ENCODE measurements at regions not wholly inside any gene's neighbourhood (a gene's known extent, or its start where the extent isn't known, plus 50 kb on each side); places are given as distances from the start of the nearest gene placed in this dataset.

DNA sequence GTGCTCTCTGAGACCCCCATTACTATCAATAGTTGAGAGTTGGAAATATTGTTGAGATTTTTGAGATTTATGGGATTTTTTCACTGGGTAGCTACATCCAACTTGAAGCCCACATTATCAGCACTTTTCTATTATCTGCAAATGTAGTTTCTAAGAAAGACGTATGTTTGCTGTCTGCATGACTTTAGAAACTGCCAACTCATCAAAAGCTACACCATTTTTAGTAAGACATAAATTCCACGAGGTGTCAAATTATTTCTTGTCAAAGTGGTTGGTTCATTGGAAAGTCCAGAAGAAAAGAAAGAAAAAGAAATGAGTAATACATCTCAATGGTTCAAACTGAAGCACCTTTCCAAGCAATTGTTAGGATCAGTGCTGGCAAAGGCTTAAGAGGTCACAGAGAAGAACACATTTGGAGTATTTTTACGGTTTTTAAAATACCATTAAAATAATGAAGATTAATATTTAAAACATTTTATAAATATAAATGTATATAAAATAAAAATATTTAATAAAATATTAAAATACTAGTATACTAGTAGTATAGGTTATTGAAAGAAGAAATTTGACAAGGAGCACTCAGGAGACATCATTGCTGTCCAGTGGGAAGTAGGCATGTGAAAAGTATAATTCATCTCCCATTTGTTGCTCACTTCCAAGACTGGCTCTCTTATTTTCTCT, 463.5 kb downstream of the TAFA4 start:
- H3K4me2 ChIP-seq (ENCODE audit: insufficient read depth, low read length): no peak overlapping the region
- TF ChIP-seq POLR2AphosphoS5 (IDR thresholded peaks at IDR 0.05; ENCODE audit: insufficient read depth, low read depth, low read length) (no peak), EZH2 (IDR thresholded peaks at IDR 0.05; ENCODE audit: borderline replicate concordance, low read depth, low read length, severe bottlenecking) (no peak), FOS (IDR thresholded peaks at IDR 0.05; ENCODE audit: borderline replicate concordance, insufficient read depth, low read length) (no peak), MYC (IDR thresholded peaks at IDR 0.05; ENCODE audit: low read depth, low read length) (no peak), GATA2 (IDR thresholded peaks at IDR 0.05; ENCODE audit: insufficient read depth, insufficient read length, low read depth, low read length) (no peak), JUN (IDR thresholded peaks at IDR 0.05; ENCODE audit: borderline replicate concordance, insufficient read depth, insufficient read length, low read depth) (no peak), POLR2A (IDR thresholded peaks at IDR 0.05; ENCODE audit: low read depth, low read length) (no peak)
- TF ChIP-seq, protein P1, sequence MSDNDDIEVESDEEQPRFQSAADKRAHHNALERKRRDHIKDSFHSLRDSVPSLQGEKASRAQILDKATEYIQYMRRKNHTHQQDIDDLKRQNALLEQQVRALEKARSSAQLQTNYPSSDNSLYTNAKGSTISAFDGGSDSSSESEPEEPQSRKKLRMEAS (IDR thresholded peaks at IDR 0.05; ENCODE audit: insufficient read depth, insufficient read length): no peak
- intact Hi-C loops (cut with micrococcal nuclease): no loop called here

DNA sequence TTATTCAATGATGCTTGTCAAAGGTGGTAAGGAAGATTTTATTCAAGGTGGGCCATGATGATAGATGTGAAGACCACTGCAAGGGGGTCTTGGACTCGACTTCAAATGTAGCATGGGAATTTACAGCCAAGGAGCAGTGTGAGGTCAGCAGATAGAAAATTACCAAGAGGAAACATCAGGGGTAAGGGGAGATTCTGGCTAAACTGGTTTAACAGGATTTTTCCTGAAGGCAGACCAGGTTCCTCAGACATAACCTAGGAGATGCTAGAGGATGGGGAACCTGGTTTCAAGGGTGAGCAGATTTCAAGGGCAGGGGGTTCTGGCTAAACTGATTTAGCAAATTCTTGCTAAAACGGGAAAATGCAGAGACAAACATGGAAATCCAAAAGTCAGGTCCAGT, 464.9 kb downstream of the TAFA4 start:
- Histone ChIP-seq H3K4me3 (replicated peaks in 1 of 3; ENCODE audit: insufficient read depth in 1 of 3, low read depth in 1 of 3, low read length in 3 of 3) (no peak overlapping the region), H3K27me3 (ENCODE audit: control insufficient read depth in 2 of 2, insufficient read depth in 2 of 2, low read length in 2 of 2) (no peaks in the 10 kb centered on the region), H2AFZ (ENCODE audit: low read depth, low read length) (no peak overlapping the region), H3K9ac (replicated peaks; ENCODE audit: extremely low read depth, insufficient read depth, low read length) (no peak overlapping the region), H3K4me1 (ENCODE audit: control insufficient read depth, extremely low read depth, insufficient read depth, low read length) (no peaks in the 10 kb centered on the region), H3K4me2 (ENCODE audit: insufficient read depth, low read length) (no peak overlapping the region), H3K9me1 (replicated peaks; ENCODE audit: control insufficient read depth, extremely low read depth, insufficient read depth, low read length) (no peaks in the 10 kb centered on the region), H3K27ac (ENCODE audit: insufficient read depth, low read depth, low read length) (no peak overlapping the region), H3K9me3 (replicated peaks; ENCODE audit: control insufficient read depth, insufficient read depth, low read length) (peaks cover 2% of the 10 kb centered on the region), H4K20me1 (replicated peaks; ENCODE audit: control insufficient read depth, extremely low read depth, insufficient read depth, low read length) (no peaks in the 10 kb centered on the region), H3K36me3 (ENCODE audit: control insufficient read depth in 2 of 2, extremely low read depth in 1 of 2, insufficient read depth in 2 of 2, low read length in 2 of 2) (no peaks in the 10 kb centered on the region), H3K79me2 (ENCODE audit: control insufficient read depth, insufficient read depth, low read length) (no peaks in the 10 kb centered on the region)
- DNase-seq (ENCODE audit: low read depth, low spot score) (no peak), FAIRE-seq (no peak)
- BruUV-seq (replicated peaks): no TSS peak
- dilution Hi-C loops (cut with MboI; ENCODE audit: extremely low pct_ligation_motif_present, low sequenced_read_pairs) (no loop called here), intact Hi-C loops (cut with micrococcal nuclease) (no loop called here)
- CTCF ChIA-PET: no interaction called here
- TF ChIP-seq CTCF (IDR thresholded peaks at IDR 0.05; ENCODE audit: extremely low read depth in 1 of 2, insufficient read depth in 1 of 2, low read depth in 1 of 2, low read length in 2 of 2): no peak
- TF ChIP-seq, protein P1 (IDR thresholded peaks at IDR 0.05; ENCODE audit: insufficient read depth, insufficient read length): no peak
- no peak for TF ChIP-seq MYC (IDR thresholded peaks at IDR 0.05; ENCODE audit: low read depth, low read length)
- TF ChIP-seq JUN (IDR thresholded peaks at IDR 0.05; ENCODE audit: borderline replicate concordance, insufficient read depth, insufficient read length, low read depth): no peak
- no peak for TF ChIP-seq GATA2 (IDR thresholded peaks at IDR 0.05; ENCODE audit: insufficient read depth, insufficient read length, low read depth, low read length)
- no peak for TF ChIP-seq POLR2AphosphoS5 (IDR thresholded peaks at IDR 0.05; ENCODE audit: insufficient read depth, low read depth, low read length)
- no peak for TF ChIP-seq POLR2A (IDR thresholded peaks at IDR 0.05; ENCODE audit: low read depth, low read length)
- TF ChIP-seq FOS (IDR thresholded peaks at IDR 0.05; ENCODE audit: borderline replicate concordance, insufficient read depth, low read length): no peak
- no peak for TF ChIP-seq EZH2 (IDR thresholded peaks at IDR 0.05; ENCODE audit: borderline replicate concordance, low read depth, low read length, severe bottlenecking)
- POLR2A ChIA-PET: no interaction called here

More for the DNA sequence above, 463.5 kb downstream of the TAFA4 start:
- Histone ChIP-seq H3K79me2 (ENCODE audit: control insufficient read depth, insufficient read depth, low read length) (no peaks in the 10 kb centered on the region), H3K9ac (replicated peaks; ENCODE audit: extremely low read depth, insufficient read depth, low read length) (no peak overlapping the region), H3K36me3 (ENCODE audit: control insufficient read depth in 2 of 2, extremely low read depth in 1 of 2, insufficient read depth in 2 of 2, low read length in 2 of 2) (no peaks in the 10 kb centered on the region), H3K4me3 (replicated peaks in 1 of 3; ENCODE audit: insufficient read depth in 1 of 3, low read depth in 1 of 3, low read length in 3 of 3) (no peak overlapping the region), H2AFZ (ENCODE audit: low read depth, low read length) (no peak overlapping the region), H3K9me1 (replicated peaks; ENCODE audit: control insufficient read depth, extremely low read depth, insufficient read depth, low read length) (no peaks in the 10 kb centered on the region), H3K9me3 (replicated peaks; ENCODE audit: control insufficient read depth, insufficient read depth, low read length) (peaks cover 2% of the 10 kb centered on the region), H3K27me3 (ENCODE audit: control insufficient read depth in 2 of 2, insufficient read depth in 2 of 2, low read length in 2 of 2) (no peaks in the 10 kb centered on the region), H3K4me1 (ENCODE audit: control insufficient read depth, extremely low read depth, insufficient read depth, low read length) (no peaks in the 10 kb centered on the region), H4K20me1 (replicated peaks; ENCODE audit: control insufficient read depth, extremely low read depth, insufficient read depth, low read length) (no peaks in the 10 kb centered on the region), H3K27ac (ENCODE audit: insufficient read depth, low read depth, low read length) (no peak overlapping the region)
- ChIA-PET CTCF (no interaction called here), POLR2A (no interaction called here)
- dilution Hi-C loops (cut with MboI; ENCODE audit: extremely low pct_ligation_motif_present, low sequenced_read_pairs): no loop called here
- no TSS peak for BruUV-seq (replicated peaks)
- FAIRE-seq (no peak), DNase-seq (ENCODE audit: low read depth, low spot score) (no peak)

Data from endothelial cell of umbilical vein (primary cell).